Lower leg skin (tissue), 4 donors: ENCODE measurements at regions not wholly inside any gene's neighbourhood (a gene's known extent, or its start where the extent isn't known, plus 50 kb on each side); places are given as distances from the start of the nearest gene placed in this dataset.

Experiments used
- DNase-seq, 2 donors: peaks; one replicate each; pipeline ENCODE4 v3.0.0-alpha.2; 2019; ENCODE audit warnings: low spot score in 2 of 2
- H3K4me3 ChIP-seq: fragments of 200-600 bp; sonication (generic); 2 replicates; pipeline ENCODE4 v1.5.1; 2017; ENCODE audit warnings: mild to moderate bottlenecking, low read depth; ENCODE audit not compliant: poor library complexity, severe bottlenecking
- POLR2A ChIP-seq, 2 donors: fragments of 450-650 bp; IDR thresholded peaks; one replicate each; pipeline ENCODE4 v1.6.1; 2016 to 2017; ENCODE audit warnings: antibody characterized with exemption in 2 of 2, mild to moderate bottlenecking in 1 of 2, moderate library complexity in 1 of 2
- WGBS, 2 donors: methylation state at CpG; one replicate each; pipeline ENCODE4 v1.1.5; 2018; 5-methylcytosine and 5-hydroxymethylcytosine counted together
- intact Hi-C: fragments of 100-400 bp; cut with DNase I; formaldehyde crosslinking; loops from one replicate; pipeline ENCODE4 v1.15.0; 2023; ENCODE audit warnings: low total_unique reads
- TF ChIP-seq, protein P1 (sequence below), 3 donors: fragments of 450-650 bp; IDR thresholded peaks; one replicate each; pipeline ENCODE4 v1.5.1; 2016; ENCODE audit warnings: antibody characterized with exemption in 3 of 3, mild to moderate bottlenecking in 3 of 3, moderate library complexity in 2 of 3

DNA sequence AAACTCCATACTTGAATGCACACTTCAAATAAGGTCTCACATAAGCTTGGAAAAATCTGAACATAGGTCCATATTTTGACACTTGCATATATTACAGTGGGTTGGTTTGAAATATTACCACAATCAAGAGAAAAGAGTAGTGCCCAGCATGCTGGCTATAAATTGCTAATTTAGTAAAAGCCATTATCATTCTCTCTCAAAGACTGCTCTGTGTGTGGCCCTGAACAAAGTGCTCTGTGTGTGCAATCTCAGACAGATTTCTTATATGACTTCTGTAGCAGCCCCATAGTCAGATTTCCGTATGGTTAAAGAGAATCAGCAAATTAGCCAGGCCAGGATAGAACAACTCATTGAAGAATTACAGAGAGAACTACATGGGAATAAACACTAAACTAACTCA is 78.2 kb downstream of the LIG4 start:
- 69 to 73% methylated on average over 1 of the region's 1 CpG for WGBS, 2 donors
- no peak overlapping the region for H3K4me3 ChIP-seq
- TF ChIP-seq, protein P1, sequence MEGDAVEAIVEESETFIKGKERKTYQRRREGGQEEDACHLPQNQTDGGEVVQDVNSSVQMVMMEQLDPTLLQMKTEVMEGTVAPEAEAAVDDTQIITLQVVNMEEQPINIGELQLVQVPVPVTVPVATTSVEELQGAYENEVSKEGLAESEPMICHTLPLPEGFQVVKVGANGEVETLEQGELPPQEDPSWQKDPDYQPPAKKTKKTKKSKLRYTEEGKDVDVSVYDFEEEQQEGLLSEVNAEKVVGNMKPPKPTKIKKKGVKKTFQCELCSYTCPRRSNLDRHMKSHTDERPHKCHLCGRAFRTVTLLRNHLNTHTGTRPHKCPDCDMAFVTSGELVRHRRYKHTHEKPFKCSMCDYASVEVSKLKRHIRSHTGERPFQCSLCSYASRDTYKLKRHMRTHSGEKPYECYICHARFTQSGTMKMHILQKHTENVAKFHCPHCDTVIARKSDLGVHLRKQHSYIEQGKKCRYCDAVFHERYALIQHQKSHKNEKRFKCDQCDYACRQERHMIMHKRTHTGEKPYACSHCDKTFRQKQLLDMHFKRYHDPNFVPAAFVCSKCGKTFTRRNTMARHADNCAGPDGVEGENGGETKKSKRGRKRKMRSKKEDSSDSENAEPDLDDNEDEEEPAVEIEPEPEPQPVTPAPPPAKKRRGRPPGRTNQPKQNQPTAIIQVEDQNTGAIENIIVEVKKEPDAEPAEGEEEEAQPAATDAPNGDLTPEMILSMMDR (IDR thresholded peaks at IDR 0.05), result no peak
- no peak for TF ChIP-seq POLR2A (IDR thresholded peaks at IDR 0.05)
- intact Hi-C loops, result no loop called here
- DNase-seq, result no peak

DNA sequence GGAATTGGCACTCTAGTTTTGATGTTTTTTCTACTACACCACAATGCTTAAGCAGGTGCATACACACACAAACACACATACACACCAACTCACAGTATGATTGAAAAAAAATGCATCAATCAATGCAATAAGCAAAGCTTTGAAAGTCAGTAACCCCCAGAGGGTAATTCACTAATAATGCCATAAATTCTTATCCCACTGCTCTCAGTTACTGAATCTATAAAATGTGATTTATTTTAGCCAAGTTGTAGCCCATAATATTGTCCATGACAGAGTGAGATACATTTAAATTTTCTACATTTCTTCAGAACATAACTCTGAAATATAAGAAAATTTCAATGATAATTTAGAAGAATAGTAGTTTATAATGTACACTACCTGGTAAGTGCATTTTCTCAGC is 87.9 kb downstream of the LIG4 start:
- no peak overlapping the region for H3K4me3 ChIP-seq
- no peak for TF ChIP-seq POLR2A (IDR thresholded peaks at IDR 0.05)
- TF ChIP-seq, protein P1 (IDR thresholded peaks at IDR 0.05), result no peak
- DNase-seq, result no peak
- intact Hi-C loops, result no loop called here

DNA sequence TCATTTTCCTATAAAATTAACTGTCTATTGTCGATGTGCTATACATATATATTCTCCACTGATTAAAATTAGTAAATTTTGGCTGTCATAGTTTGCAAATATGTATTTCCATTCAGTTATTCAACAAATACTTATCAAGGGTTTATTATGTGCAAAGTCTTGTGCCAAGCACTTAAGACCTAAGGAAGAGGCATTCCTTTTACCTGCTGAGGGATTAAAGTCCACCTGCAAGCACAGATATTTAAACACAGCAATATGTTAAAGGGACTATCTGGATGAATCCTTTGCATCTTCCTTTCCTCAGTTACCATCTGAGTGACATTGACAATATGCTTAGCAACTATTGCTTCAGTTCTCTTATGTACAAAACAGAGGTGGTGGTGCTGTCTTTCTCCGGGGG is 89.3 kb downstream of the LIG4 start:
- 87 to 91% methylated on average over 2 of the region's 2 CpGs for WGBS, 2 donors
- TF ChIP-seq POLR2A (IDR thresholded peaks at IDR 0.05), result no peak
- TF ChIP-seq, protein P1 (IDR thresholded peaks at IDR 0.05), result no peak

DNA sequence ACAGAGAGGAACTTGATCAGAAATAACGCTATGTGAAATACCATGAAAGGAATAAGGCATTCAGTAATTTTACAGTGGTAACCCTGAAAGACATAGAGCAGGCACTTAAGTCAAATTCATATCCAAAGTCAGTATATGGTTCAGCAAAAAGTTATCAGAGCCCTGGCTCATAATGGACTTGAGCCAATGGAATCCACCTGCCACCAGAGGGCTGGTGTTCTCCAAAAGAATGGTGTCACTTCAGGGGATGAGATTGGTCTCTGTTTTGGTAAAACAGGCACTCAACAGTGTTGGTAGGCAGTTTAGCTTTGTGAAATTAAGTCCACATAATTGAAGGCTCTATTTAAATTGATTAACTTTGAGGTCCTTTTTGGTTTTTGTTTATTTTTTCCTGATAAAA is 93.9 kb downstream of the LIG4 start:
- intact Hi-C loops, result no loop called here
- no peak overlapping the region for H3K4me3 ChIP-seq
- TF ChIP-seq, protein P1 (IDR thresholded peaks at IDR 0.05), result no peak
- DNase-seq, result no peak
- 83 to 98% methylated on average over 1 of the region's 1 CpG for WGBS, 2 donors

More for the DNA sequence above, 89.3 kb downstream of the LIG4 start:
- no peak for DNase-seq
- H3K4me3 ChIP-seq, result no peak overlapping the region
- intact Hi-C loops, result no loop called here

DNA sequence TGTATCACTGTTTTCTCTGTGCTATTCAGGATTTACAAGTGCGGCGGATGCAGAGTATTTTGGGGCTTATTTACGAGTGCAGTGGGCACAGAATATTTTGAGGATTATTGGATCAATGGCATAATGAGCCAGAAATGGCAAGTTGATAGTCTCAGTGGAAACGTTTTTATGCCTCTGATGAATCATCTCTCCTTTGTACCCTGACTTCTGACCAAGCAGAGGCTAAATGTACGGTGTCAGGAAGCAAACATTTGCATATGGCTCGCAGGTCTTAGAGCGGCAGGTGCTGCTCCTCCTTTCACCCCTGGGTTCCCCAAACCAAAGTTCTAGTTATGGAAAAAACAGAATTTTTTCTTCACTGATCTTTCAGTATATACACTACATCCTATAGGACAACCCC is 94.5 kb downstream of the LIG4 start:
- H3K4me3 ChIP-seq, result no peak overlapping the region
- 67 to 72% methylated on average over 7 of the region's 7 CpGs for WGBS, 2 donors
- TF ChIP-seq POLR2A (IDR thresholded peaks at IDR 0.05), result no peak
- TF ChIP-seq, protein P1 (IDR thresholded peaks at IDR 0.05), result no peak
- intact Hi-C loops, result no loop called here
- no peak for DNase-seq

DNA sequence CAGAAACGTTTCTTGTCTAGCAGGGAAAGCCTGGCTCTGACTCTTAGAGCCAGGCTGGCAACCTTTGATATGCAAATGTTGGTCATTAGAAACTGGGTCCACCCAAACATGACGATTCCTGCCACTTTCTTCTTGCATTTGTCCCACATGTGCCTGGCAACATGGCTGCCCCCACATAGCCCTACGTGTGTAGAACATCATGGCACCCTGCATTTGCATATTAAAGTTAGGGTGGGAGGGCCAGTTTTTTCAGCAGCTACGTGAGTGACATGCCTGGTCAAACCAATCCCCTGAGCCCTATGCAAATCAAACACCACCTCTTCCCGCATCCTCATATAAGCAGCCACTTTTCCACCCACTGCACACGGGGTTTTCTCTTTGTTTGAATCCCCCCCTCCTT is 95.0 kb downstream of the LIG4 start:
- DNase-seq, result no peak
- 61 to 67% methylated on average over 6 of the region's 6 CpGs for WGBS, 2 donors
- H3K4me3 ChIP-seq, result no peak overlapping the region
- TF ChIP-seq, protein P1 (IDR thresholded peaks at IDR 0.05), result no peak
- TF ChIP-seq POLR2A (IDR thresholded peaks at IDR 0.05), result no peak
- intact Hi-C loops, result no loop called here
